SW 1271 (cell line): ENCODE measurements at regions not wholly inside any gene's neighbourhood (a gene's known extent, or its start where the extent isn't known, plus 50 kb on each side); places are given as distances from the start of the nearest gene placed in this dataset.
"Not testable (repeated sequence)": the region's sequence is repeated elsewhere in the genome, so short reads cannot be mapped to it uniquely, and the experiment has no call there.

Experiments used
- DNase-seq, 2 experiments: peaks; one replicate each; lab custom pipeline; 2025; lab: John Stamatoyannopoulos, UW

DNA sequence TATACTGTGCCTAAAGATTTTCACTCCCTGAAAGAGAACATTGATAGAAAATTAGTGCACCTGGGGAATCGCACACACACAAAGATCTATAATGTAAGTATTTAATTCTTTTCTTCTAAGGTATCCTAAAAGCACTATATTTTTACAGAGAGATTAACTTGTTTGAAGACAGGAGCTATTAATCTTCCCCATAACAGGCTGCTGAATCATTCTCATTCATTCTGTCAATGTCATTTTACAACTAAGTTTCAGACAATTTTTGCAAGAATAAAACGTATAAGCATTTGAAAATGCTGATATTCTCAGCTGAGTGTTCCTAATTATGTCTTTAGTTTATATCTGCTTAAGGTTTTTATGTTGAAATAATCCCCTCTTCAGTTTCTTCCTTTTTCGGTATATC lies 776.7 kb downstream of the NXPH1 start:
- no peak for DNase-seq

GRCh38 chr7:9217204-9217603 lies 783.8 kb downstream of the NXPH1 start:
- no peak for DNase-seq

- DNase-seq: no peak
Observed at GRCh38 chr7:9226500-9226899, 793.1 kb downstream of the NXPH1 start.

- no peak for DNase-seq
Observed at GRCh38 chr7:9231630-9232121, 798.3 kb downstream of the NXPH1 start.

- DNase-seq: no peak
Observed at GRCh38 chr7:9240001-9240400, 806.6 kb downstream of the NXPH1 start.

DNA sequence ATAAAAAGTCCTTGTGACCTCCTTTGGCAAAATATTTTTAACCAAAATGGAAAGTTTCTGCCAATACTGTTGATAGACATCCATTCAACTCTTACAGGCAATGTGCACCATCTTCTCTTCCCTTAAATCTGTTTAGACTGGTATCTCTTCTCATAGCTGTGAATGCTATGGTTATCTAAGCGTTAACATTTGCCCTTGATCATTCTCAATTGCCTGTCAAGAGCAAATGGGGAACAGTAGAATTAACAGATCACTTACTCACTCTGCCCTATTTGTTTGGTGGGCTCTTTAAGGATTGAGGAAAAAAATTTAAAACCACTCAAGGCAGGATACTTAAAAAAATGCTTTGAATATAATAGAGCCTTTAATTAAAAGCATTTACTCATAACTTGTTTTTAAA lies 808.4 kb downstream of the NXPH1 start:
- DNase-seq: no peak

GRCh38 chr7:9242636-9243035 lies 809.2 kb downstream of the NXPH1 start:
- DNase-seq: no peak

GRCh38 chr7:9250876-9251275 lies 817.5 kb downstream of the NXPH1 start:
- no peak for DNase-seq

DNA sequence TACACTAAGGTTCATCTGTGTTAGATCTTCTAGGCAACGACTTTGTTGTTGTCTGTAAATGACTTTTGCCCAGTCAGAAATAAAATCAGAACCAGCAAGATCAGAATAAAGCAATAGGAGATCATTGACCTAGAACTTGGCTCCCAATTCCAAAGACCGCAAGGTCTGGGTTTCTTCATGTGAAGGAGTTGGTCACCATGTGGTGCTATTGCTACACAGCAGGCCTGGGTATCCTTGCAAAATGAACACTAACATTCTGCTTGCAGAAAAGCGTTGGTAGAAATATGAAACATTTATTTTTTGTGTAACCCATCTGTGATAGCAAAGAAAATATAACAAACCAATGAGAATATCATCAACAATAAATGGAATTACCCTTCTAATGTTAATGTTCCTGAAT lies 831.0 kb downstream of the NXPH1 start:
- no peak for DNase-seq

GRCh38 chr7:9280088-9280487 lies 846.7 kb downstream of the NXPH1 start:
- no peak for DNase-seq

- no peak for DNase-seq
Observed at GRCh38 chr7:9283246-9283645, 849.8 kb downstream of the NXPH1 start.

DNA sequence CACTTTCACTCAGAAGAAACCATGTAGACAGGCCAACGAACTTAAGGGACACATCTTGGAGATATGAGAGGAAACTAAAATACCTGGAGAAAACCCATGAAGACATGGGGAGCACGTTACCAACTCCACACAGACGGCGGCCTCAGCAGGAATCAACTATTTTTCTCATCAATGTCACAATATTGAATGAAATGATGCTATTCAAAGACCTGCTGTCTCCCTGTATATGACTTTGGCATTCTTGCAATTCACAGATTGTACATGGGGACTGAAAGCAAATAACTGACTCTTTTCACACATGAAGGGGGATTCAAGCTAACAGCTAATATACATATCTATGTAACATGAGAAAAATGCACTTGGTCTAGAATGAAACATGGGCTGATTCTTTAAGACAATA lies 869.0 kb downstream of the NXPH1 start:
- no peak for DNase-seq

- DNase-seq: peak in 1 of 2 experiments; percentile 13
Observed at GRCh38 chr7:9307131-9307530, 873.7 kb downstream of the NXPH1 start.

- no peak for DNase-seq
Observed at GRCh38 chr7:9324513-9324912, 891.1 kb downstream of the NXPH1 start.

GRCh38 chr7:9328296-9328695 lies 894.9 kb downstream of the NXPH1 start:
- DNase-seq: no peak

DNA sequence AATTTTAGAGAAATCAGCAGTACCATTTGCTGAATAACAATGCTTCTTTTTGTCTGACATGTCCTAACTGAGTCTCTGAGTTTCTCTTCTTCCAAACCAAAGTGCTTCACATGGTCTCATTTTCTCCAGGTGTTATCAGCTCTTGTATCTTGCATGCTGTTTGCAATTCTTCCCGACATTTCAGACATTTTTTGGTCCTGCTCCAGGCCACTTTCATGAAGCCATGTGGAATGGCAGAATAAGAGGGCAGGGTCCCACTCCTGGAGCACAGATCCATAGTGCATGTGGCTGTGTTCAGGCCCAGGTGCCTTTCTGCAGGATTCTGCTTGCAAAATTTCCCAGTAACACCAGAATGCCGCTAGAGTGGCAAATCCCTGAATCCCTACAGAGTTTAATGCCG lies 916.2 kb downstream of the NXPH1 start:
- no peak for DNase-seq

- DNase-seq: no peak
Observed at GRCh38 chr7:9391221-9391620, 957.8 kb downstream of the NXPH1 start.

- no peak for DNase-seq
Observed at GRCh38 chr7:9391984-9392383, 958.6 kb downstream of the NXPH1 start.

- not testable (repeated sequence) for DNase-seq
Observed at GRCh38 chr7:9404386-9404785, 971.0 kb downstream of the NXPH1 start.

GRCh38 chr7:9407816-9408215 lies 974.4 kb downstream of the NXPH1 start:
- DNase-seq: peak; percentile 6 to 53

DNA sequence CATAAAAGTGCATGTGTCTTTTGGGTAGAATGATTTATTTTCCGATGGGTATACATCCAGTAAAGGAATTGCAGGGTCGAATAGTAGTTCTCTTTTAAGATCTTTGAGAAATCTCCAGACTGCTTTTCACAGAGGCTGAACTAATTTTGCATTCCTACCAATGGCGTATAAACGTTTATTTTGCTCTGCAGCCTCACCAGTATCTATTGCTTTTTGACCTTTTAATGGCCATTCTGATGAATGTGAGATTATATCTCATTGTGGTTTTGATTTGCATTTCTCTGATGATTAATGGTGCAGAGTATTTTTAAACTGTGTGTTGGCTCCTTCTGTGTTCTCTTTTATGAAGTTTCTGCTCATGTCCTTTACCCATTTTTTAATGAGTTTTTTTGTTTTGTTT lies 1020.1 kb downstream of the NXPH1 start:
- no peak for DNase-seq

- DNase-seq: peak; percentile 18 to 81
Observed at GRCh38 chr7:9488555-9488954, 1055.1 kb downstream of the NXPH1 start.

- DNase-seq: no peak
Observed at GRCh38 chr7:9498303-9498702, 1064.9 kb downstream of the NXPH1 start.

DNA sequence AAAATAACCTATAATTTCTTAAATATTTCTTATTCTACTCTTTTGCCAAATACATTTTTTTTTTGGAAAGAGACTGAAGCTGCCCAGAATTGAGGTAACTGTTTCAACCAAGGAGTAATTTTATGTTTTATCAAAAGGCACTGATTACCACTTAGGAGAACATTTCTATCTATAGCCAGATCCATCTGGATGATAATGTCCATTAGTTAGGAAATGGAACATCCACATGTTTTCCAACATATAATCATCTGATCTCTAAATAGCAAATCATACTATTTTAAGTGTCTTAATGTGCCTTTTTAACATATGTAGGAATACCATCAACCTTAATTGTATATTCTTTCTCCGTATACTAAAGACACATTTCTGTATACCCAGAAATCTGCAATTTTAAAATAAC lies 1068.9 kb downstream of the NXPH1 start:
- no peak for DNase-seq

- no peak for DNase-seq
Observed at GRCh38 chr7:9504678-9505077, 1071.3 kb downstream of the NXPH1 start.
